ENCODE measurements at regions not wholly inside any gene's neighbourhood (a gene's known extent, or its start where the extent isn't known, plus 50 kb on each side); places are given as distances from the start of the nearest gene placed in this dataset.

DNA sequence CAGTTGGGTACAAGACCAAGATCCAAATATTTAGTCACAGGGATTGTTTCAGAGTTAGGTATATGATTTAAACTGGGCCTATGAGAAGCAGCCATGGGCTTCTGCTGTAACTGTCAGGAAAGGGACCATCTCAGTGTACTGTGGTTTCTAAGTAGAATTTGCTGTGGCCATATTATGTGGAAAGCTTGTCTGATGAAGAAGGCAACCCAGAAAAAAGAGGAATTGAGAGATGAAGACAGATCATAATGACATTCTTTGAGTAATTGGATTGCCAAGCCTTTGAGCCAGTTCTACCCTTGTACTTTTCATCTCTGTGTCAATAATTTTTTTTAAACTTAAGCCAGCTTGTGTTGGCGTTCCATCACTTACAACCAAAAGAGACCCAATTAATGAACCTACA, 259.6 kb downstream of the NUP35 start:
- DNase-seq (ENCODE audit: low read depth): no peak
- TF ChIP-seq, protein P1, sequence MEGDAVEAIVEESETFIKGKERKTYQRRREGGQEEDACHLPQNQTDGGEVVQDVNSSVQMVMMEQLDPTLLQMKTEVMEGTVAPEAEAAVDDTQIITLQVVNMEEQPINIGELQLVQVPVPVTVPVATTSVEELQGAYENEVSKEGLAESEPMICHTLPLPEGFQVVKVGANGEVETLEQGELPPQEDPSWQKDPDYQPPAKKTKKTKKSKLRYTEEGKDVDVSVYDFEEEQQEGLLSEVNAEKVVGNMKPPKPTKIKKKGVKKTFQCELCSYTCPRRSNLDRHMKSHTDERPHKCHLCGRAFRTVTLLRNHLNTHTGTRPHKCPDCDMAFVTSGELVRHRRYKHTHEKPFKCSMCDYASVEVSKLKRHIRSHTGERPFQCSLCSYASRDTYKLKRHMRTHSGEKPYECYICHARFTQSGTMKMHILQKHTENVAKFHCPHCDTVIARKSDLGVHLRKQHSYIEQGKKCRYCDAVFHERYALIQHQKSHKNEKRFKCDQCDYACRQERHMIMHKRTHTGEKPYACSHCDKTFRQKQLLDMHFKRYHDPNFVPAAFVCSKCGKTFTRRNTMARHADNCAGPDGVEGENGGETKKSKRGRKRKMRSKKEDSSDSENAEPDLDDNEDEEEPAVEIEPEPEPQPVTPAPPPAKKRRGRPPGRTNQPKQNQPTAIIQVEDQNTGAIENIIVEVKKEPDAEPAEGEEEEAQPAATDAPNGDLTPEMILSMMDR (conservative IDR thresholded peaks at IDR 0.05; ENCODE audit: low read depth, low read length): no peak
- no peak overlapping the region for H3K4me3 ChIP-seq (ENCODE audit: low read depth, low read length)

DNA sequence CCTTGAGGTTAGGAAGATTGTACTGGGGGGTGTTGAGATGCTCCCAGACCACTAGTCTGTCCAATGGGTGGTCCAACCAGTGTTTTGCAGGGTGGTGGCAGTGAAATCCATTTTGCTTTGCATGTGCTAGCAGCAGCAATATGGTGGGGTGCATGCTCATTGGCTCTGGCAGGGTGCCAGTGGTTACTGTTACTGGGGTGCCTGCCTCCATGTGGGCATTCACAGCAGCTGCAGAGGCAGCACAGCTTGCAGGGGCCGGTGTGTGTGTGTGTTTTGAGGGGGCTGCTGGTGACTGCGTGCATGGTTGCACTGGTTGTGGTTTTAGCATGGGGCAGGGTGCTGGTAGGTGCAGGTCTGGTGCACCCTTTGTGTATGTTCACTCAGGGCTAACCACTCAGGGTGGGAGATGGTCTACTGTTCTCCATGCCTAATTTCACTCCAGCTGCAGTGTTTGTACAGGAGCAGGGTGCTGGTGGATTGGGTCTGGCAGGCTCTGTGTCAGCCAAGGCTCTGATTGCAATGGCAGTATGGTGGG, 265.4 kb downstream of the NUP35 start:
- TF ChIP-seq, protein P1 (conservative IDR thresholded peaks at IDR 0.05; ENCODE audit: low read depth, low read length): no peak

DNA sequence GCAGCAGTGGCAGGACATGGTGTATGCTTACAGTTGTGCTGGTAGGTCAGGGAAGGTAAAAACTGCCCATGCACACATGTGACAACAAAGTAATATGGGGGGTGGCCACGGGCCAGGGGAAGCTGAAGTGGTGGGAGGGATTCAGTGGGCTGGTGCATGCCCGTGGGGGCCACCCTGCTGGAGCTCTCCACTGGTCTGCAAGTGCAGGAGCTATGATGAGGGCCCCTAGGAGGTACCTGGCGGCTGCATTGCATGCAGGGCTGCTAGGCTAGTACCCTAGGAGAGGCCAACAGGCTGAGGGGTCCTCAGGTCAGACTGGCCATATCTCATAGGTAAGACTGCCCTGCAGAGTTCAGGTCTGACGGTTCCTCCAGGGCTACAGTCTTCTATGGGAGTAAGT, 265.9 kb downstream of the NUP35 start:
- no peak overlapping the region for H3K4me3 ChIP-seq (ENCODE audit: low read depth, low read length)
- TF ChIP-seq, protein P1 (conservative IDR thresholded peaks at IDR 0.05; ENCODE audit: low read depth, low read length): no peak
- no peak for DNase-seq (ENCODE audit: low read depth)

More for the DNA sequence above, 265.4 kb downstream of the NUP35 start:
- H3K4me3 ChIP-seq (ENCODE audit: low read depth, low read length): no peak overlapping the region
- DNase-seq (ENCODE audit: low read depth): no peak

DNA sequence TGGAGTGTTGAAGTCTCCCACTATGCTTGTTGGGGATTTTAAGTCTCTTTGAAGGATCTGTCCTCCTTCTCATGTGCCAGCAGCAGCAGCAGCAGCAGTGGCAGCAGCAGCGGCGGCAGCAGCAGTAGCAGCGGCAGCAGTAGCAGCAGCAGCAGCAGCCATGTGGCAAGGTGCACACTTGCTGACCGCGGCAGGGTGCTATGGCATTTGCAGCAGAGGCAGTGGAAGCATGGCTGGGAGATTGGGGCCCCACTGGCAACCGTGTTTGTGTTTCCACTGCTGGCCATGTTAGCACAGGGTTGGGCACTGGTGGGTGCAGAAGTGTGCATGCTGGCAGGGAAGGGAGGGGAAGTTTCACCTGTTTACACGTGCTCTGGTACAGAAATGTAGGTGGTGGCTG, 280.1 kb downstream of the NUP35 start:
- TF ChIP-seq, protein P1 (conservative IDR thresholded peaks at IDR 0.05; ENCODE audit: low read depth, low read length): no peak
- DNase-seq (ENCODE audit: low read depth): no peak
- H3K4me3 ChIP-seq (ENCODE audit: low read depth, low read length): no peak overlapping the region

DNA sequence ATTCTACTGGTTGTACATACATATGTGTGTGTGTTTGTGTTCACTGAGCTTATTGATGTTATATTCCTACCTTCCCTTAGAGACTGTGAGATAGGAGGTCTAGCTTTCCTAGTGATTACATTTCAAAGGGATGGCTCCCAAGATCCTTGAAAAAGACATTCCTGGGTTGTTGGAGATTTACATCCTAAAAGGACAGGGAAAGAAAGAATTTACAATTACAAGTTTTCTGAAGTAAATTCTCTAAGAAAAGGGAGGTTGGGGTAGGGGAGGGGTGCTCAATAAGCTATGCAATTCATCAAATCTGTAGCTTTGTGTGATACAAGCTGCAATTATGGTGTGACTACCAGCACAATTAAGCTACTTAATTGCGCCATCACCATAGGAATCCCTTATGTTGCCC, 284.3 kb downstream of the NUP35 start:
- TF ChIP-seq, protein P1 (conservative IDR thresholded peaks at IDR 0.05; ENCODE audit: low read depth, low read length): no peak
- H3K4me3 ChIP-seq (ENCODE audit: low read depth, low read length): no peak overlapping the region
- no peak for DNase-seq (ENCODE audit: low read depth)

DNA sequence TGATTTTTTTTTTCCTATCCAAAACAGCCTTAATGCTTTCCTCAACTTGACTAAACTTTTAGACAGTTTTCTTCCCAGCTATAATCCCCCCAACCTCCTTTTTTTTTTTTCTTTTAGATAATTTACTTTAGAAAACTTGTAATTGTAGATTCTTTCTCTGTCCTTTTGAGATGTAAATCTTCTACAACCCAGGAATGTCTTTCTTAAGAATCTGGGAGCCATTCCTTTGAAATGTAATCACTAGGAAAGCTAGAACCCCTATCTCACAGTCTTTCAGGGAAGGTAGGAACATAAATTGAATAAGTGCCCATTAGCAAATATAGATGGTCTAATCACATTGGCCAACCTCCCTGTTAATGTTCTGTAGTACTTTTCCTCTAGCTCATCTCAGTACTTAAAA, 285.4 kb downstream of the NUP35 start:
- H3K4me3 ChIP-seq (ENCODE audit: low read depth, low read length): no peak overlapping the region
- no peak for DNase-seq (ENCODE audit: low read depth)
- TF ChIP-seq, protein P1 (conservative IDR thresholded peaks at IDR 0.05; ENCODE audit: low read depth, low read length): no peak

DNA sequence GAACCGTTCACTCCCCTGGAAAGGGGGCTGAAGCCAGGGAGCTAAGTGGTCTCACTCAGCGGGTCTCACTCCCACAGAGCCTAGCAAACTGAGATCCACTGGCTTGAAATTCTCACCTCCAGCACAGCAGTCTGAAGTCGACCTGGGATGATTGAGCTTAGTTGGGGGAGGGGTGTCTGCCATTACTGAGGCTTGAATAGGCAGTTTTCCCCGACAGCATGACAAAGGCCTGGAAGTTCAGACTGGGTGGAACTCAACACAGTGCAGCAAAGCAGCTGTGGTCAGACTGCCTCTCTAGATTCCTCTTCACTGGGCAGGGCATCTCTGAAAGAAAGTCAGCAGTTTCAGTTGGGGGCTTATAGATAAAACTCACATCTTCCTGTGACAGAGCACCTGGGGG, 292.5 kb downstream of the NUP35 start:
- TF ChIP-seq, protein P1 (conservative IDR thresholded peaks at IDR 0.05; ENCODE audit: low read depth, low read length): no peak
- no peak for DNase-seq (ENCODE audit: low read depth)

More for the DNA sequence above, 292.5 kb downstream of the NUP35 start:
- H3K4me3 ChIP-seq (ENCODE audit: low read depth, low read length): no peak overlapping the region

All from choroid plexus epithelial cell (primary cell).